ENCODE measurements at regions not wholly inside any gene's neighbourhood (a gene's known extent, or its start where the extent isn't known, plus 50 kb on each side); places are given as distances from the start of the nearest gene placed in this dataset.
"Not testable (repeated sequence)": the region's sequence is repeated elsewhere in the genome, so short reads cannot be mapped to it uniquely, and the experiment has no call there.

DNA sequence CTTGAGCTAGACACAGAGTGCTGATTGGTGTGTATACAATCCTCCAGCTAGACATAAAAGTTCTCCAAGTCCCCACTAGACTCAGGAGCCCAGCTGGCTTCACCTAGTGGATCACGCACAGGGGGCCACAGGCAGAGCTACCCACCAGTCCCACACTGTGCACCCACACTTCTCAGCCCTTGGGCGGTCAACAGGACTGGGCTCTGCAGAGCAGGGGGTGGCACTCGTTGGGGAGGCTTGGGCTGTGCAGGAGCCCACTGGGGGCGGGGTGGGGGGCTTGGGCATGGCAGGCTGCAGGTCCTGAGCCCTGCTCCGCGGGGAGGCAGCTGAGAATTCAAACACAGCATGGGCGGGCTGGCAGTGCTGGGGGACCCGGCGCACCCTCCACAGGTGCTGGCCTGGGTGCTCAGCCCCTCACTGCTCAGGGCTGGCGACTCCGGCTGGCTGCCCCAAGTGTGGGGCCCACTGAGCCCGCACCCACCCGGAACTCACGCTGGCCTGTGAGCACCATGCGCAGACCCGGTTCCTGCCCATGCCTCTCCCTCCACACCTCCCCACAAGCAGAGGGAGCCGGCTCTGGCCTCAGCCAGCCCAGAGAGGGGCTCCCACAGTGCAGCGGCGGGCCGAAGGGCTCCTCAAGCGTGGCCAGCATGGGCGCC, 873.8 kb downstream of the PCDH17 start:
- TF ChIP-seq, protein P1, sequence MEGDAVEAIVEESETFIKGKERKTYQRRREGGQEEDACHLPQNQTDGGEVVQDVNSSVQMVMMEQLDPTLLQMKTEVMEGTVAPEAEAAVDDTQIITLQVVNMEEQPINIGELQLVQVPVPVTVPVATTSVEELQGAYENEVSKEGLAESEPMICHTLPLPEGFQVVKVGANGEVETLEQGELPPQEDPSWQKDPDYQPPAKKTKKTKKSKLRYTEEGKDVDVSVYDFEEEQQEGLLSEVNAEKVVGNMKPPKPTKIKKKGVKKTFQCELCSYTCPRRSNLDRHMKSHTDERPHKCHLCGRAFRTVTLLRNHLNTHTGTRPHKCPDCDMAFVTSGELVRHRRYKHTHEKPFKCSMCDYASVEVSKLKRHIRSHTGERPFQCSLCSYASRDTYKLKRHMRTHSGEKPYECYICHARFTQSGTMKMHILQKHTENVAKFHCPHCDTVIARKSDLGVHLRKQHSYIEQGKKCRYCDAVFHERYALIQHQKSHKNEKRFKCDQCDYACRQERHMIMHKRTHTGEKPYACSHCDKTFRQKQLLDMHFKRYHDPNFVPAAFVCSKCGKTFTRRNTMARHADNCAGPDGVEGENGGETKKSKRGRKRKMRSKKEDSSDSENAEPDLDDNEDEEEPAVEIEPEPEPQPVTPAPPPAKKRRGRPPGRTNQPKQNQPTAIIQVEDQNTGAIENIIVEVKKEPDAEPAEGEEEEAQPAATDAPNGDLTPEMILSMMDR (conservative IDR thresholded peaks at IDR 0.05; ENCODE audit: low read length) = not testable (repeated sequence)
- not testable (repeated sequence) for TF ChIP-seq EZH2phosphoT487 (IDR thresholded peaks at IDR 0.05; ENCODE audit: borderline replicate concordance)
